Stimulated activated memory B cell treated with anti-CD40 and anti-IgM and Interleukin-4, amounts not matched to agents 10 μg/mL and 1 μg/mL and 100 μg/mL, for 72 hours (primary cell): ENCODE measurements at regions not wholly inside any gene's neighbourhood (a gene's known extent, or its start where the extent isn't known, plus 50 kb on each side); places are given as distances from the start of the nearest gene placed in this dataset.

Experiments
- ATAC-seq: fragments of 150-1000 bp; cut with Tn5 transposase; 2 replicates; pipeline ENCODE4 v1.10.0; 2021
- H3K27ac Mint-ChIP-seq: one replicate; pipeline ENCODE4 v1.8.0; 2022; ENCODE audit warnings: mild to moderate bottlenecking, mixed read lengths
- H3K27me3 Mint-ChIP-seq: one replicate; pipeline ENCODE4 v1.8.0; 2022; ENCODE audit warnings: mixed read lengths
- H3K36me3 Mint-ChIP-seq: one replicate; pipeline ENCODE4 v1.8.0; 2022; ENCODE audit warnings: mixed read lengths
- H3K4me1 Mint-ChIP-seq: one replicate; pipeline ENCODE4 v1.8.0; 2022; ENCODE audit warnings: mixed read lengths
- H3K4me3 Mint-ChIP-seq: one replicate; pipeline ENCODE4 v1.8.0; 2022; ENCODE audit warnings: mild to moderate bottlenecking, moderate library complexity, mixed read lengths
- H3K9me3 Mint-ChIP-seq: one replicate; pipeline ENCODE4 v1.8.0; 2022; ENCODE audit warnings: mixed read lengths

DNA sequence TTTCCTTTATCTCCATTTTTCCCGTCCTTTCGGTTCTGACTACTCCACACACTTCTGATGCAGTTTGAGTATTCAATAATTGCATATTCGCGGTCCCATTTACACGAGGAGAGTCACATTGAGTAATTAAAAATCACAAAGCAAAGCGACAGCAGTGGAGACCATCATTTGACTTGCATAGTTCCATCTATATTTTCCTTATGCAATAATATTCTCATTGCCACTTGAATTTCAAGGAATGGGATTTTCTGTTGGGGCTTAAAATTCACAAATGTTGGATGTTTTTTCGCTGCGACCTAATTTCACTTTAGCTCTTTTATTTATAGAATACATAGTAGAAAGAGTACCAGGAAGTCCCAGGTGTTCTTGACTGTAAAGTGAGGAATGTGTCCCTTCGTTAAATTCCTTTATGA, 186.8 kb downstream of the ZEB2 start:
- ATAC-seq: no peak

DNA sequence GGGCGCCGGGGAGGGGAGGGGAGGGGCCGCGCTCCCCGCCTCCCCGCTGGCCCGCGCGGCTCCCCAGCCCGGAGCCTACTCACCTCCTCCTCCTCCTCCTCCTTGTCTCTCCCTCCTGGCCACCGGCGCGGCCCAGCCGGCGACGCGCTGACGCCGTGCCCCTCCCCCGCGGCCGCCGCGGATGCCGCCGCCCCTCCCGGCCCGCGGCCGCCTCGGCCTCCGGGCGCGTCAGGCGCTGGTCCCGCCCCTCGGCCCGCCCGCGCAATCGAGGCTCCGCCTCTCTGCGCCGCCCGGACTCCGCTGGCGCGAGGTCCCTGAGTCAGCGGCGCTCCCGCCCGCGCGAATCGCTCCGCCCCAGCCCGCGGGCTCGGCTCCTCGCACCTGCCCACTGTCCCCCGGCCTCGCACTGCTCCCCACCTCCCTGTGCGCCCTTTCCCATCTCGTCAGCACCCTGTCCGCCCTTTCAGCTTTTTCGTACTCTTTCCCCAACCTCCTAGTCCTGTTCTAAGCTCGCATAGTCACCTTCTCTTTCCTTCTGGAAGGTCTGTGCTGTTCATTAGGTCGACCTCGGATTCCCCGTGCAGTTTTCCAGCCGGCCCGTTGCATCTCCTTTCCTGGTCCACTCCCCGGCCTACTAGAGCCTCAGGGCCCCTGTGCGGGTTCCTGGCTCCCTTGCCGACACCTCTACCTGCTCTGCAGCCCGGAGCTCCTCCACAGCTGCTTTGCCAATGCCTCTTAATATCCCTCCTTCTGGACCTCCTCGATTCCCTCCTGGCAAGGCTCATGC, 187.4 kb downstream of the ZEB2 start:
- no peaks in the 10 kb centered on the region for H3K36me3 Mint-ChIP-seq
- H3K27ac Mint-ChIP-seq: peak overlapping the region; percentile 84
- peak; percentile 97 for ATAC-seq
- H3K4me1 Mint-ChIP-seq: peaks cover 29% of the 10 kb centered on the region
- H3K27me3 Mint-ChIP-seq: no peaks in the 10 kb centered on the region
- peak overlapping the region; percentile 85 for H3K4me3 Mint-ChIP-seq
- no peaks in the 10 kb centered on the region for H3K9me3 Mint-ChIP-seq

More for the DNA sequence above, 186.8 kb downstream of the ZEB2 start:
- Mint-ChIP-seq H3K27ac (peak overlapping the region; percentile 84), H3K36me3 (no peaks in the 10 kb centered on the region), H3K4me3 (peak overlapping the region; percentile 85), H3K4me1 (peaks cover 29% of the 10 kb centered on the region), H3K9me3 (no peaks in the 10 kb centered on the region), H3K27me3 (no peaks in the 10 kb centered on the region)

DNA sequence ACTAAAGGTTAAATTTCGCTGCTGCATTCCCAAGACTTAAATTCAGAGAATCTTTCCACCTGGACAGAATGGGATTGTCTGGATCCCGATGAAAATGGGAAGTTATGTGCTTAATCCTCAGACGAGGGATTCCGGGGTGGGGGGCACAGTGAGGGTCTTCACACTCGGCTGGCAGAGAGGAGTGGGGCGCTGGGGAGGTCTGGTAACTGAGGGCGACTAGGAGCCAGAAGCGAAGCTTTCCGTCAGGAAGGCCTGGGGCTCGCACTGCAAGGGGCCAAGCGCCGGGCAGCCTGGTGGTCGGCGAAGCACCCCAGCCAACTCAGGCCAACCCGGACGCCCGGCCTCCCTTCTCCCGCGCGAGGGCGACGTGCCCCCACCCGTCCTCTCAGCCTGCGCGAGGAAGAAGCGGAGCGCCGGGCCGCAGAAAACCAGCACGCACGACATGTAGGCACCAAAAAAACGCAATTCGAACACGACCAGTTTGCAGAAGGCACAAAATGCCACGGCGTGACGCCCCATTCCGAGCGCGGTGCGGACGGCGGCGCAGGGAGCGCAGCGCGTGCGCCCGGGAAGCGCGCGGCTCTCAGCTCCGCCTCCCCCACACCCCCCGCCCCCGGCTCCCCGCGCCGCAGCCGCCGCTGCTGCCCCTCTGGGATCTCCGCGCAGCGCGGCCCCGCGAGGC, 188.1 kb downstream of the ZEB2 start:
- ATAC-seq: peak; percentile 70
- Mint-ChIP-seq H3K36me3 (peaks cover 6% of the 10 kb centered on the region), H3K4me1 (peaks cover 31% of the 10 kb centered on the region)

DNA sequence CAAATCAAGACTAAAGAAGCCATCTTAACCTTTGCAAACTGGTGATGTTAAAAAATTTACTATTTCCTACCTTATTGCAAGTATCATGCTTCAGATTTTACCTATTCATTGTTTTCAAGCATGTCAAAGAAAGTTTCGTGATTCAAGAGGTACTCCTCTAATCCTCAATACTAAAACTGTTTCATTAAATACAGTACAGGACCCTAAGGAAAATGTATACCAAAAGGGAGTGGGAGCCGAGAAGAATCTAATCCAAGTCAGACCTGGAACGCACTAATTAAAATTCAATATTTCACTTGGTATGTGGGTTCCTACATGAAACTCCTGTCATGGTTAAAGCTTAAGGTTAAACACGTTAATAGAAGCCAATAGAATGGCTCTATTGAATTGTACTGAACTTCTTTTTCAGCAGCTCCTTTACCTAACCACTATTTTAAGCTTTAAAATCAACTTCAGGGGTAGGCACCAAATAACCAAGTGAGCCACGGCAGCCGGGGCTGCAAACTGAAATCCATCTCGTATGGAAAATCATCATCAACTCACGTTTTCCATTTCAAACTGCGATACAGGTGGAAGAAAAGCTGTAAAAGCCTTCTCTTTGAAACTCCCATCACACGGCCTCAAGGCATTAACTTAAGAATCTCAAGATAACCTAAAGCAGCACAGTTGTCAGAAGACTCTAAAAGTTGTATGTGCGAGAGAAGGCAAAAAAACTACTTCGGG, 188.8 kb downstream of the ZEB2 start:
- Mint-ChIP-seq H3K9me3 (no peaks in the 10 kb centered on the region), H3K36me3 (peaks cover 6% of the 10 kb centered on the region), H3K27ac (peak overlapping the region; percentile 84), H3K27me3 (no peaks in the 10 kb centered on the region), H3K4me3 (peak overlapping the region; percentile 85), H3K4me1 (peaks cover 36% of the 10 kb centered on the region)
- no peak for ATAC-seq

More for the DNA sequence above, 188.1 kb downstream of the ZEB2 start:
- H3K27me3 Mint-ChIP-seq: no peaks in the 10 kb centered on the region
- H3K9me3 Mint-ChIP-seq: no peaks in the 10 kb centered on the region
- peak overlapping the region; percentile 84 for H3K27ac Mint-ChIP-seq
- H3K4me3 Mint-ChIP-seq: peak overlapping the region; percentile 85

DNA sequence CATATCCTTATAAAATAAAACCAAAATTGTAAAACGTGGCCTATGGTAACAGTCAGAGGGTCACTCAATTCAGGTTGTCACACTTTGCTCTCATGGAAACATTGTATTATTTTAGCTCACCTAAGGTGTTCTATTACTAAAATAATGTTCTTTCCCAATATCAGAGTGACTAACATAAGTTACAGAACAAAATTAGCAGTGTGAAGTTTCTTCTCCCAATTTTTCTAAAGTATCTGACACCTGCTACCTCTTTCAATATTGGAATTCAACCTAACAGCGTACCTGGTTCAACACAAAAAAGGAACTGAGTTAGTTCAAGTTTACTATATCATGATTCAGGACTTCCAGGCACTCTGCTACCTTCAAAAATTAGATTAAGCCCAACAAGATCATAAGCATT, 190.4 kb downstream of the ZEB2 start:
- no peak overlapping the region for H3K27ac Mint-ChIP-seq
- H3K4me1 Mint-ChIP-seq: peaks cover 50% of the 10 kb centered on the region
- H3K4me3 Mint-ChIP-seq: no peak overlapping the region

DNA sequence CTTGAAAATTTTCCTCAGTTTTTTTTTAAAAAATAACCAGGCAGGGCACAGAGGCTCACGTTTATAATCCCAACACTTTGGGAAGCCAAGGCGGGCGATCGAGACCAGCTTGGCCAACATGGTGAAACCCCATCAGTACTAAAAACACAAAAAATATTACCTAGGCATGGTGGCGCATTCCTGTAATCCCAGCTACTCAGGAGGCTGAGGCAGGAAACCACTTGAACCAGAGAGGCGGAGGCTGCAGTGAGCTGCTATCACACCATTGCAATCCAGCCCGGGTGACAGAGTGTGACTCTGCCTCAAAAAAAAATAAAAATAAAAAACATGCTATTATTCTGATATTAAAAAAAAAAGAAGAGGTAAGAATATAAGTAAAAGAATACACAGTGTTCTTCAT, 191.0 kb downstream of the ZEB2 start:
- H3K36me3 Mint-ChIP-seq: peaks cover 6% of the 10 kb centered on the region
- H3K4me1 Mint-ChIP-seq: peaks cover 55% of the 10 kb centered on the region
- H3K4me3 Mint-ChIP-seq: no peak overlapping the region
- no peak for ATAC-seq
- H3K27ac Mint-ChIP-seq: no peak overlapping the region
- no peaks in the 10 kb centered on the region for H3K9me3 Mint-ChIP-seq
- no peaks in the 10 kb centered on the region for H3K27me3 Mint-ChIP-seq

More for the DNA sequence above, 190.4 kb downstream of the ZEB2 start:
- no peak for ATAC-seq
- Mint-ChIP-seq H3K27me3 (no peaks in the 10 kb centered on the region), H3K36me3 (peaks cover 6% of the 10 kb centered on the region), H3K9me3 (no peaks in the 10 kb centered on the region)

DNA sequence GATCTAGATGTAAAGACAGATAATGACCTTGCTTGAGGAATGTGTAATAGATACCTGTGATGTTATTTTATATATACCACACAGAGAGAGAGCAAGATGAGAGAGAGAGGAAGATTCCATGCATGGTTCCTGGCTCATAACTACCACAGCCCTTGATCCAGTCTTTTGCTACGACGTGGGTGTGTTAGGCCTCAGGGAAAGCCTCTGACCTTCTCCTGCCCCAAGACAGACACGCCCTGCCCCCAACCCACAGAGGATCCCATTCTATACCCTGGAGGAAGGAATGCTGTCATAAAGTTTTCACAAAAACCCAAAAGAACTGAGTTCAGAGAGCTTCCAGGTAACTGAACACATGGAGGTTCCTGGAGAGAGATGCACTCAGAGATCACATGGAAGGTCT, 193.1 kb downstream of the ZEB2 start:
- H3K4me3 Mint-ChIP-seq: no peak overlapping the region
- ATAC-seq: no peak
- no peaks in the 10 kb centered on the region for H3K9me3 Mint-ChIP-seq
- H3K4me1 Mint-ChIP-seq: peaks cover 52% of the 10 kb centered on the region
- peaks cover 6% of the 10 kb centered on the region for H3K36me3 Mint-ChIP-seq
- no peak overlapping the region for H3K27ac Mint-ChIP-seq
- no peaks in the 10 kb centered on the region for H3K27me3 Mint-ChIP-seq

DNA sequence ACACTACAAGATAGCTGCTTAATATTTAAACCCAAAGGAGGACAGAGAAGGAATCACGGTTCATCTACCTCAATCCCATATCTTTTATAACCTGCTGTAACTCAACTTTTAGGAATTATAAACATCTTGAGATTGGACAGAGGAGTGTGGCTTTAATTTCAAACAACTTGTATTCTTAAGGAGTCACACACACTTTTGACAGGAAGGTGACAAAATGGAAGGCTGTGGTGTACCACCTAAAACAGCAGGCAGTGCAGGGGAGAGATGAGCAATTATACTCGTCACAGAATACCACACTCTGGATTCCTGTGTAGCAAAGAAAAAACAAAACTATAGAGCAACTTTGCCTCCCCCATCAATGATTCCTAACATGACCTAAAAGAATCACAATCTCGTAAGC, 194.8 kb downstream of the ZEB2 start:
- Mint-ChIP-seq H3K27me3 (no peaks in the 10 kb centered on the region), H3K4me3 (peak overlapping the region; percentile 56), H3K36me3 (peaks cover 6% of the 10 kb centered on the region), H3K27ac (peak overlapping the region; percentile 87), H3K4me1 (peaks cover 50% of the 10 kb centered on the region), H3K9me3 (no peaks in the 10 kb centered on the region)
- ATAC-seq: peak; percentile 80

DNA sequence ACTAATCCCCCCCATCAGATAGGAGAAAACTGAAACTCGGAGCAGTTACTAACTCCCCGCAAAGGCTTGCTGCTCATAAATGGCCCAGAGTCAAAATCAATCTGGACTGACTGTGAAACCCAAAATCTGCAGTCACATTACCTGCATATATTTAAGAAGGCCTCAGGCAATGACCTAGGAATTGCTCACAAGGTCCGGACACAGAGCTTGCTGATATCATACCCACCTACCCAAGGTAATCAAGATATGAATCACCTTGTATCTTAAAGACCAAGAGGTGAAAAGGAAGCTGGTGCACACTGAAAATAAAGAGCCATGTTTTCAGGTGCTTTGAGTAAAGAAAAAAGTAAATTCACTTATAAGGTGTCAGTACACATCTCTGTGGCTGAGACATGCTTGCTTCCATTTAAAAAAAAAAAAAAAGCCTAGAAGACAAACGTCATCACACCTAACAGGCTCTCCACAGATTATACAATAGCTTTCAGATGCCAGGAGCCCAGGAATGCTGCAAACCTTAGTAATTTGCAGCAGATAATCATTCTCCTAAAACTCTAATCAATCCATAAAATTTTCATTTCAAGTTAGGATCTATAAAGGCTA, 195.4 kb downstream of the ZEB2 start:
- Mint-ChIP-seq H3K4me1 (peaks cover 44% of the 10 kb centered on the region), H3K9me3 (no peaks in the 10 kb centered on the region), H3K27ac (peak overlapping the region; percentile 87), H3K4me3 (peak overlapping the region; percentile 56), H3K27me3 (no peaks in the 10 kb centered on the region), H3K36me3 (peaks cover 6% of the 10 kb centered on the region)
- peak; percentile 64 for ATAC-seq

DNA sequence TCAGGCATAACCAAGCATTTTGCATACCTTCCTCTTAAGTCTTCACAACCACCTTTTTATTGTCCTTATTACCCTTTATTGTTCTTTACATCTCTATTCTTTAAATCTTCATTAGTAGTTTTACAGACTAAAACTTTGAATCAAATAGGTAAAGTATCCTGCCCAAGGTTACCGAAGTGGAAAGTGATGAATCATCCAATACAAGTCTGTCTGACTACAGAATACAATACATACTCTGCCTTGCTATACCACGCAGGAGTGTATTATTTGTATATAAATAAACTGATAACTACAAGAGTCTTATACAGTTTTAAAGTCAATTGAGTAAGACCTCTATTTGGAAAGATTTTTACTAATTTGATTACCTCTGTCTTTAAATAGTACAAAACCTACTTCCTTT, 196.0 kb downstream of the ZEB2 start:
- Mint-ChIP-seq H3K4me3 (peak overlapping the region; percentile 56), H3K27ac (peak overlapping the region; percentile 87), H3K9me3 (no peaks in the 10 kb centered on the region), H3K27me3 (no peaks in the 10 kb centered on the region), H3K36me3 (peaks cover 6% of the 10 kb centered on the region), H3K4me1 (peaks cover 42% of the 10 kb centered on the region)
- ATAC-seq: peak; percentile 54

DNA sequence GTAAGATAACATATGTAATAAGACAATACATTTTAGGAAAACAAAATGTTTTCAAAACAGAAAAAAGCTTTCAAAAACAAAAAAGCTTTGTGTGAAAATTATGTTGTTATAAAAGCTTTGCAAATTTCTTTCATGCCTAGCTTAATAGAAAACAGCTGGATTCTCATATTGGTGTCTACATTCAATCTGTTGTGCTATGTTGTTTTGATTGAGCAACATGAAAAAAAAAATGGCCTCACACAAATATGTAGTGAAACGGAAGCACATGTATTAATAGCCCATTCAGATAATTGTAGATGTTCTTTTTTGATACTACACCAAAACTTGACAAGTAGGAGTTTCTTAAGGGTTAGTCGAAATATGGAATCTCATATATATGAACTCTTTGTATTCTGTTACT, 197.5 kb downstream of the ZEB2 start:
- H3K27ac Mint-ChIP-seq: no peak overlapping the region
- H3K36me3 Mint-ChIP-seq: peaks cover 8% of the 10 kb centered on the region
- no peak for ATAC-seq
- H3K27me3 Mint-ChIP-seq: no peaks in the 10 kb centered on the region
- no peak overlapping the region for H3K4me3 Mint-ChIP-seq
- peaks cover 45% of the 10 kb centered on the region for H3K4me1 Mint-ChIP-seq
- no peaks in the 10 kb centered on the region for H3K9me3 Mint-ChIP-seq

DNA sequence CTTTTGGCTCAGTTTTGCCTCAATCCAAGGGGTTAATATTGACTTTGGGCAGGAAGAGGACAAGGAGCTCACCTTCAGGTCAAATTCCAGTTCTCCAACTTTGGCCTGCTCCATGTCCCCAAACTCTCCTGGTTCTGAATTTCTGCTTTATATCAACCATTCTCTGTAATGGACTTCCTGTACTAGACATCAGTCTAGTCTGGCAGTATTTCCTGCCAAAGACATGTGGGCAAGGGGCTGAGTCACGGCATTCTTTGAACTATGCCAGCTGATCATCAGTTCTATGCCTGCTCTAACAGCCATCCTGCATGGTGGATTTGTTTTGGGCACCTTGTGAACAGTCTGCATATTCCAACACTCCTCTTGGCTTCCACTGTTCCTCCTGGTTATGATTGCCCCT, 199.4 kb downstream of the ZEB2 start:
- H3K4me3 Mint-ChIP-seq: no peak overlapping the region
- peaks cover 2% of the 10 kb centered on the region for H3K9me3 Mint-ChIP-seq
- H3K36me3 Mint-ChIP-seq: peaks cover 19% of the 10 kb centered on the region
- H3K27ac Mint-ChIP-seq: peak overlapping the region; percentile 71
- ATAC-seq: peak; percentile 65
- H3K4me1 Mint-ChIP-seq: peaks cover 47% of the 10 kb centered on the region
- no peaks in the 10 kb centered on the region for H3K27me3 Mint-ChIP-seq

DNA sequence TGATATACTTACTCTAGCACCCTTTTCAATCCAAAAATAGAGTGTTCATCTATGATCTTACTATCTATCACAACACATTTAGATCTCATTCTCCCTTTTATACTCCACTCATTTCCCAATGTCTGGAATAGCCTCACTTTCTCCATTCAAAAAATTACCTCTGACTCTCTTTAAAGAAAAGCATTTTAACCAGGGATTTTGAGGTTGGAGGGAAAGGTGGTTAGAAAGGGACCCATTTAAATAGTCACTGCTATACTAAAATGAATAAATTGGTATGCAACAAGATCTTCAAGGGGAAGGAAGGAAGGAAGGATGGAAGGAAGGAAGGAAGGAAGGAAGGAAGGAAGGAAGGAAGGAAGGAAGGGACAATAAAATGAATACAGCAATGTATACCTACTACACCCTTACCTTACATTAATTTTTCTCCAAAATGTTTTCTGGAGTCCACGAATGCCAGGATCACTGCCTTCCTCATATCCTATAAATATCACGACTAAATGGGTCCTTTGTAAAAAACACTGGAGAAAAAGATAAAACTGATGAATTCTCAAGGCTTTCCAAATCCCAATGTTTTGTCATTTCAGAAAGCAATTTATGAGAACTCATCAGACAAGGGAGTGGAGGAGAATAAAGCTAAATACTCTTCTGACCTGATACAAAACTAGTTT, 202.7 kb downstream of the ZEB2 start:
- Mint-ChIP-seq H3K27ac (peak overlapping the region; percentile 3), H3K27me3 (no peaks in the 10 kb centered on the region), H3K9me3 (peaks cover 10% of the 10 kb centered on the region), H3K36me3 (peaks cover 42% of the 10 kb centered on the region), H3K4me1 (peaks cover 29% of the 10 kb centered on the region), H3K4me3 (no peak overlapping the region)
- ATAC-seq: no peak

DNA sequence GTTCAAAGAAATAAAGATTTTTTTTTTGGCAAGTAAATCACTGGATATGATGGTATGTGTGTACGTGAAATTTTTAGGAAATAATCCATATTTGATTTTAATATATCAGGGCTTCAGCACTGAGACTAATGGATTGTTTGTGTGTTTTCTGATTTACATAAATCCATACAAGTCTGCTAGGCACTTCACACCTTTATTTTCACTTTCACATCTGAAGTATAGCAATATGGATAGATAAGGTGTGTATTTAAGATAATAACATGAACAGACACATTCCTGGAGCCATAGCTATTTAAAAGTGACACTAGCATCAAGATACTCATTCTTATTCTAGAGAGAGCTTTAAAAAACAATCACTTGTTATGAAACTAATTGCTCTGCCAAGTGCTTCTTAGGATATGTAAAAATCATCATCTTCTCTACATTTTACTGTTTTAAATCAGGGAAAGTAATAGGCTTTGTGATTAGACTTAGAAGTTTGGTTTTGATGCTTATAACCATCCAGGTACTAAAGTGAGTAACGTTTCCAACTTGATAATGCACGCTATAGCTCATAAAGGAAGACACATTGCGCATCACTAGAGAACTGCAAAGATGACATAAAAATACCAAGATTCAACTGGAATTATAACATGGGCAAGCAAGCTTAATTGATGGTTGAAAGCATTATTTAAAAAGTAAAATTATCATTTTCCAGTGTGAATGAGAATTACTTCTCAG, 208.9 kb downstream of the ZEB2 start:
- Mint-ChIP-seq H3K27me3 (no peaks in the 10 kb centered on the region), H3K4me1 (peaks cover 27% of the 10 kb centered on the region), H3K9me3 (peaks cover 11% of the 10 kb centered on the region), H3K4me3 (no peak overlapping the region), H3K36me3 (peaks cover 50% of the 10 kb centered on the region), H3K27ac (peak overlapping the region; percentile 18)
- ATAC-seq: no peak
